ENCODE measurements at regions not wholly inside any gene's neighbourhood (a gene's known extent, or its start where the extent isn't known, plus 50 kb on each side); places are given as distances from the start of the nearest gene placed in this dataset.

DNA sequence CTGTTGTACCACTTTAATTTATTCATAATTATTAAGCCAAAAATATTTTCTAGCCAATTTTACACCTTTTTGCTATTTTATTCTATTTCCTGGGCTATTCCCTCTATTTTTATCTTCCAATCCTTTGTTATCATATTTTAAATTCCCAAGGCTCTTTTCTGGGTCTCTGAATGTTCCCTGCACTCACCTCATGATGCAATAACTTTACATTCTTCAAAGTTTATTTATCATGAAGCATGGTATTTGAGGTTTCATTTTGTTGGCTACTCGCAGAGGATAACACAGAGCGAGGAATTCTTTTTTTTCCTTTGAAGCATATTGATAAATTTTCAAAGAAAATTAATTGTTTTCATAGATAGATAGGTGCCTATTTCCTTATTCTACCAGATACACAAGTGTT lies 489.8 kb upstream of the TMPRSS15 start:
- Histone ChIP-seq H3K9me2 (ENCODE audit: insufficient read depth, low read length) (no peaks in the 10 kb centered on the region), H3K4me3 (ENCODE audit: low read depth, low read length, poor library complexity, severe bottlenecking) (no peak overlapping the region), H3K36me3 (ENCODE audit: insufficient read depth, low read length) (no peaks in the 10 kb centered on the region), H4K20me1 (ENCODE audit: insufficient read depth, low read length) (no peaks in the 10 kb centered on the region), H2AFZ (ENCODE audit: low read length) (no peak overlapping the region), H3K4me1 (ENCODE audit: insufficient read depth, low read length, poor library complexity, severe bottlenecking) (no peaks in the 10 kb centered on the region), H3K27ac (ENCODE audit: low read depth, low read length, poor library complexity, severe bottlenecking) (no peak overlapping the region), H3K4me2 (ENCODE audit: low read length) (no peak overlapping the region), H3K79me2 (ENCODE audit: insufficient read depth, low read depth, low read length) (no peaks in the 10 kb centered on the region), H3K9me3 (ENCODE audit: low read length) (no peaks in the 10 kb centered on the region)
- intact Hi-C loops (cut with micrococcal nuclease; ENCODE audit: unreplicated experiment) = no loop called here
- TF ChIP-seq CTCF (conservative IDR thresholded peaks at IDR 0.05; ENCODE audit: low read length) = no peak
- TF ChIP-seq EZH2phosphoT487 (IDR thresholded peaks at IDR 0.05; ENCODE audit: borderline replicate concordance, low read depth, low read length) = no peak
- ChIA-PET POLR2A (no interaction called here), CTCF (ENCODE audit: unreplicated experiment) (no interaction called here)
- BruUV-seq (replicated peaks) = no TSS peak
- DNase-seq (ENCODE audit: low spot score) = no peak

DNA sequence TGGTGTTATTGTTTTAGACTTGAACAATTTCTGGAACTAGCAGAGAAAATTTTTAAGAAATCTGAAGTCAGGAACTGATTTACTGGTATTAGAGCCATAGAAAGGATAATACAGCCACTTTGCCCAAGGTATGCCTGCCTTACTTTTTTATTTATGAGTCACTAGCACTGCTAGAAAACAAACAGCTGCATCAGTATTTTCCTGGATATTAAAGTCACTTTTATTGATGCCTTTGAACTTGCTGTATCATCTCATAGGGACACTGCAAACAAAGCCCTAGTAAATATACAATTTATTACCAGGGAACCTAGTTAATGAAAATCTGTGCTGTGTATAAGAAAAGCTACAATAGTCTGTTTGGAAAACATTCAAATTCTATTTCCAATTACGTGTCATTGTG lies 490.8 kb upstream of the TMPRSS15 start:
- POLR2A ChIA-PET = no interaction called here
- no peaks in the 10 kb centered on the region for H4K20me1 ChIP-seq (ENCODE audit: insufficient read depth, low read length)
- intact Hi-C loops (cut with micrococcal nuclease; ENCODE audit: unreplicated experiment) = no loop called here
- no peaks in the 10 kb centered on the region for H3K4me1 ChIP-seq (ENCODE audit: insufficient read depth, low read length, poor library complexity, severe bottlenecking)
- H3K27ac ChIP-seq (ENCODE audit: low read depth, low read length, poor library complexity, severe bottlenecking) = no peak overlapping the region
- H2AFZ ChIP-seq (ENCODE audit: low read length) = no peak overlapping the region
- no peak overlapping the region for H3K4me2 ChIP-seq (ENCODE audit: low read length)
- TF ChIP-seq CTCF (conservative IDR thresholded peaks at IDR 0.05; ENCODE audit: low read length) (no peak), EZH2phosphoT487 (IDR thresholded peaks at IDR 0.05; ENCODE audit: borderline replicate concordance, low read depth, low read length) (no peak)
- no TSS peak for BruUV-seq (replicated peaks)
- H3K79me2 ChIP-seq (ENCODE audit: insufficient read depth, low read depth, low read length) = no peaks in the 10 kb centered on the region
- CTCF ChIA-PET (ENCODE audit: unreplicated experiment) = no interaction called here
- no peaks in the 10 kb centered on the region for H3K9me2 ChIP-seq (ENCODE audit: insufficient read depth, low read length)
- H3K4me3 ChIP-seq (ENCODE audit: low read depth, low read length, poor library complexity, severe bottlenecking) = no peak overlapping the region
- H3K36me3 ChIP-seq (ENCODE audit: insufficient read depth, low read length) = no peaks in the 10 kb centered on the region
- no peak for DNase-seq (ENCODE audit: low spot score)
- no peaks in the 10 kb centered on the region for H3K9me3 ChIP-seq (ENCODE audit: low read length)

- TF ChIP-seq EZH2phosphoT487 (IDR thresholded peaks at IDR 0.05; ENCODE audit: borderline replicate concordance, low read depth, low read length) (no peak), CTCF (conservative IDR thresholded peaks at IDR 0.05; ENCODE audit: low read length) (no peak)
- Histone ChIP-seq H3K4me2 (ENCODE audit: low read length) (no peak overlapping the region), H3K9me2 (ENCODE audit: insufficient read depth, low read length) (no peaks in the 10 kb centered on the region), H3K79me2 (ENCODE audit: insufficient read depth, low read depth, low read length) (no peaks in the 10 kb centered on the region), H2AFZ (ENCODE audit: low read length) (no peak overlapping the region), H3K27ac (ENCODE audit: low read depth, low read length, poor library complexity, severe bottlenecking) (no peak overlapping the region), H4K20me1 (ENCODE audit: insufficient read depth, low read length) (no peaks in the 10 kb centered on the region), H3K36me3 (ENCODE audit: insufficient read depth, low read length) (no peaks in the 10 kb centered on the region), H3K9me3 (ENCODE audit: low read length) (no peaks in the 10 kb centered on the region), H3K4me1 (ENCODE audit: insufficient read depth, low read length, poor library complexity, severe bottlenecking) (no peaks in the 10 kb centered on the region), H3K4me3 (ENCODE audit: low read depth, low read length, poor library complexity, severe bottlenecking) (no peak overlapping the region)
- no peak for DNase-seq (ENCODE audit: low spot score)
- intact Hi-C loops (cut with micrococcal nuclease; ENCODE audit: unreplicated experiment) = no loop called here
- ChIA-PET POLR2A (interaction anchor here (0.6 to 0.9 kb wide), 2 partner anchors 31 to 43 kb away, joined by 3 read pairs; no protein-coding TSS in a partner anchor), CTCF (ENCODE audit: unreplicated experiment) (no interaction called here)
- no TSS peak for BruUV-seq (replicated peaks)
Measured at GRCh38 chr21:18899261-18899660, 495.7 kb upstream of the TMPRSS15 start.

Measured in OCI-LY7 (cell line).